ENCODE measurements at regions not wholly inside any gene's neighbourhood (a gene's known extent, or its start where the extent isn't known, plus 50 kb on each side); places are given as distances from the start of the nearest gene placed in this dataset.

- TF ChIP-seq CTCF (IDR thresholded peaks at IDR 0.05; ENCODE audit: low read length) (no peak), EZH2 (optimal IDR thresholded peaks at IDR 0.05; ENCODE audit: low read depth, low read length) (no peak), EZH2phosphoT487 (IDR thresholded peaks at IDR 0.05; ENCODE audit: low read length) (no peak)
These were observed 245.6 kb upstream of the FZD8 start for GRCh38 chr10:35887685-35888084.

Measured in MM.1S (cell line).